GM12878 (cell line): ENCODE measurements at regions not wholly inside any gene's neighbourhood (a gene's known extent, or its start where the extent isn't known, plus 50 kb on each side); places are given as distances from the start of the nearest gene placed in this dataset.

Experiments used
- ATAC-seq: fragments of 200-7000 bp; cut with Tn5 transposase; 3 replicates; pipeline ENCODE4 v1.9.1; 2020; ENCODE audit warnings: mild to moderate bottlenecking, moderate library complexity
- BruUV-seq: library from RNA; stranded (reverse); fragments of 400-500 nt; replicated peaks from 2 replicates; lab custom pipeline; 2021; lab: Mats Ljungman, UMichigan
- CTCF ChIA-PET: fragments of 300-600 bp; sonication (Branson Sonifier 250); formaldehyde crosslinking; extraction: SDS; loops from one replicate; lab custom pipeline; 2021; ENCODE audit warnings: inconsistent platforms; lab: Yijun Ruan, JAX
- POLR2A ChIA-PET: fragments of 350-600 bp; formaldehyde crosslinking; extraction: SDS; loops from one replicate; lab custom pipeline; 2021; ENCODE audit warnings: inconsistent platforms; lab: Charles Lee
- RAD21 ChIA-PET: fragments of 300-600 bp; sonication (Branson Sonifier 250); formaldehyde crosslinking; loops from one replicate; lab custom pipeline; 2023; ENCODE audit warnings: antibody characterized with exemption; ENCODE audit not compliant: unreplicated experiment; lab: Charles Lee
- SMC1A ChIA-PET: fragments of 300-600 bp; sonication (Branson Sonifier 250); formaldehyde crosslinking; loops from one replicate; lab custom pipeline; 2023; ENCODE audit not compliant: unreplicated experiment, uncharacterized antibody; lab: Charles Lee
- DNase-seq: peaks from one replicate; pipeline ENCODE4 v3.0.0-alpha.2; 2011; ENCODE audit warnings: low read depth, low spot score
- FAIRE-seq: peaks from 3 replicates; lab custom pipeline; 2011; peaks lifted over from hg19 to GRCh38; lab: Jason Lieb, UNC
- H2AFZ ChIP-seq: 2 replicates; pipeline ENCODE4 v1.6.0; 2011; ENCODE audit warnings: low read depth, low read length, control low read depth; ENCODE audit not compliant: control insufficient read depth
- H3K27ac ChIP-seq: 2 replicates; pipeline ENCODE4 v1.5.1; 2011; ENCODE audit warnings: control low read depth; ENCODE audit not compliant: control insufficient read depth, insufficient read depth
- H3K27me3 ChIP-seq, 2 experiments: replicated peaks in 1 of 2; 2 replicates each; pipeline versions ENCODE4 v1.6.0 to v1.6.1; 2011; ENCODE audit warnings: low read length in 1 of 2; ENCODE audit not compliant: control insufficient read depth in 2 of 2, insufficient read depth in 2 of 2
- H3K36me3 ChIP-seq, 2 experiments: 2 replicates each; pipeline ENCODE4 v1.5.1; 2011; ENCODE audit warnings: low read length in 1 of 2; ENCODE audit not compliant: control insufficient read depth in 2 of 2, insufficient read depth in 2 of 2
- H3K4me1 ChIP-seq: 2 replicates; pipeline ENCODE4 v1.6.1; 2011; ENCODE audit warnings: mild to moderate bottlenecking, low read length, moderate library complexity, mixed read lengths; ENCODE audit not compliant: control insufficient read depth, insufficient read depth
- H3K4me2 ChIP-seq: 2 replicates; pipeline ENCODE4 v1.6.0; 2011; ENCODE audit warnings: control low read depth; ENCODE audit not compliant: control insufficient read depth, insufficient read depth
- H3K4me3 ChIP-seq: fragments of 200-600 bp; sonication (generic); 2 replicates; pipeline ENCODE4 v1.5.1; 2016
- H3K79me2 ChIP-seq: 2 replicates; pipeline ENCODE4 v1.6.0; 2011; ENCODE audit warnings: low read length; ENCODE audit not compliant: control insufficient read depth, insufficient read depth
- H3K9ac ChIP-seq: 2 replicates; pipeline ENCODE4 v1.8.0; 2011; ENCODE audit warnings: low read length, control low read depth, mixed read lengths; ENCODE audit not compliant: control insufficient read depth, insufficient read depth
- H3K9me3 ChIP-seq: replicated peaks from 3 replicates; pipeline ENCODE4 v1.5.1; 2011; ENCODE audit warnings: mild to moderate bottlenecking, low read length; ENCODE audit not compliant: control insufficient read depth, insufficient read depth
- H4K20me1 ChIP-seq: 2 replicates; pipeline ENCODE4 v1.6.0; 2011; ENCODE audit not compliant: control insufficient read depth, insufficient read depth
- ASH2L ChIP-seq: fragments of 300-600, 200-600 bp; sonication (generic); IDR thresholded peaks from 2 replicates; pipeline ENCODE4 v1.6.1; 2017; ENCODE audit warnings: low read depth, mild to moderate bottlenecking, borderline replicate concordance
- CBX5 ChIP-seq: sonication (generic); IDR thresholded peaks from 2 replicates; pipeline ENCODE4 v1.6.1; 2016; ENCODE audit warnings: low read depth, moderate library complexity, mild to moderate bottlenecking, inconsistent platforms
- ETV6 ChIP-seq, 2 experiments: fragments of 450-650 bp in 1 of 2; IDR thresholded peaks in 1 of 2; conservative IDR thresholded peaks in 1 of 2; 2 replicates each; pipeline ENCODE4 v1.6.1; 2014; ENCODE audit warnings: antibody characterized with exemption in 1 of 2, borderline replicate concordance in 1 of 2, low read depth in 1 of 2, mild to moderate bottlenecking in 1 of 2, moderate library complexity in 1 of 2
- HDGF ChIP-seq: fragments of 450-650 bp; IDR thresholded peaks from 2 replicates; pipeline ENCODE4 v1.6.1; 2016; ENCODE audit warnings: antibody characterized with exemption
- IRF4 ChIP-seq: IDR thresholded peaks from 2 replicates; pipeline ENCODE4 v1.6.1; 2011; ENCODE audit warnings: low read depth, low read length
- POLR2AphosphoS2 ChIP-seq: IDR thresholded peaks from 2 replicates; pipeline ENCODE4 v1.6.1; 2011; ENCODE audit warnings: low read depth, mild to moderate bottlenecking, low read length, improper control_type of control experiment, moderate library complexity
- RBBP5 ChIP-seq: fragments of 200-600 bp; sonication (generic); conservative IDR thresholded peaks from 2 replicates; pipeline ENCODE4 v1.6.1; 2016
- RCOR1 ChIP-seq: conservative IDR thresholded peaks from 2 replicates; pipeline ENCODE4 v1.6.1; 2012; ENCODE audit warnings: low read depth, low read length, improper control_type of control experiment
- RFX5 ChIP-seq: IDR thresholded peaks from 2 replicates; pipeline ENCODE4 v1.6.1; 2011; ENCODE audit warnings: low read depth, low read length, improper control_type of control experiment
- SIN3A ChIP-seq: IDR thresholded peaks from 2 replicates; pipeline ENCODE4 v1.6.1; 2012; ENCODE audit warnings: low read depth, low read length, improper control_type of control experiment
- TCF3 ChIP-seq: IDR thresholded peaks from 2 replicates; pipeline ENCODE4 v1.6.1; 2012; ENCODE audit warnings: low read depth, mild to moderate bottlenecking, low read length, borderline replicate concordance; ENCODE audit not compliant: insufficient read depth
- ZBTB33 ChIP-seq: fragments of 450-650 bp; IDR thresholded peaks from 2 replicates; pipeline ENCODE4 v1.6.1; 2017; ENCODE audit warnings: mild to moderate bottlenecking
- ZBTB40 ChIP-seq: fragments of 450-650 bp; IDR thresholded peaks from 2 replicates; pipeline ENCODE4 v1.6.1; 2016; ENCODE audit warnings: mild to moderate bottlenecking, moderate library complexity, borderline replicate concordance
- ZNF687 ChIP-seq: fragments of 450-650 bp; IDR thresholded peaks from 2 replicates; pipeline ENCODE4 v1.6.1; 2017; ENCODE audit warnings: mild to moderate bottlenecking, moderate library complexity
- ZZZ3 ChIP-seq: IDR thresholded peaks from 2 replicates; pipeline ENCODE4 v1.6.1; 2011; ENCODE audit warnings: low read depth; ENCODE audit not compliant: control insufficient read depth, insufficient read length
- WGBS: methylation state at CpG from one replicate; pipeline ENCODE4 v1.1.6; 2016; ENCODE audit warnings: low lambda C conversion rate; ENCODE audit not compliant: insufficient replicate concordance, insufficient coverage; ENCODE audit errors: missing lambda C conversion rate; 5-methylcytosine and 5-hydroxymethylcytosine counted together
- in situ Hi-C: fragments of 300-500 bp; cut with MboI; formaldehyde crosslinking; loops from 9 replicates; pipeline ENCODE4 v1.14.3; 2018; ENCODE audit warnings: mixed read lengths
- intact Hi-C: fragments of 100-400 bp; cut with micrococcal nuclease; formaldehyde crosslinking; loops from one replicate; pipeline ENCODE4 v1.14.2; 2022; ENCODE audit not compliant: unreplicated experiment

GRCh38 chr7:69508736-69509135 is 89.5 kb upstream of the AUTS2 start:
- no peaks in the 10 kb centered on the region for H4K20me1 ChIP-seq
- H2AFZ ChIP-seq, result no peak overlapping the region
- in situ Hi-C loops, result no loop called here
- intact Hi-C loops, result no loop called here
- no peaks in the 10 kb centered on the region for H3K36me3 ChIP-seq
- no peaks in the 10 kb centered on the region for H3K79me2 ChIP-seq
- no peak overlapping the region for H3K27ac ChIP-seq
- ATAC-seq (no peak), DNase-seq (no peak), FAIRE-seq (no peak)
- ChIA-PET CTCF (no interaction called here), RAD21 (no interaction called here), POLR2A (no interaction called here), SMC1A (interaction anchor here (0.7 kb wide), 1 partner anchor 24 kb away, joined by 3 read pairs; no protein-coding TSS in a partner anchor)
- no peaks in the 10 kb centered on the region for H3K9me3 ChIP-seq
- BruUV-seq, result no TSS peak
- H3K9ac ChIP-seq, result no peak overlapping the region
- no CpG with 5 or more reads among the region's 2 CpGs for WGBS
- no peaks in the 10 kb centered on the region for H3K4me1 ChIP-seq
- no peak overlapping the region for H3K4me3 ChIP-seq
- H3K27me3 ChIP-seq, result no peaks in the 10 kb centered on the region
- no peak overlapping the region for H3K4me2 ChIP-seq
- TF ChIP-seq ZNF687 (no peak), ASH2L (no peak), ZZZ3 (no peak), POLR2AphosphoS2 (no peak), CBX5 (no peak), IRF4 (no peak), RBBP5 (no peak), ZBTB40 (no peak), TCF3 (no peak), SIN3A (no peak), RCOR1 (no peak), RFX5 (no peak), ZBTB33 (no peak), HDGF (no peak), ETV6 (conservative IDR thresholded peaks at IDR 0.05 in 1 of 2, IDR thresholded peaks at IDR 0.05 in 1 of 2; ENCODE audit: borderline replicate concordance in 1 of 2, low read depth in 1 of 2) (no peak)
